ENCODE measurements at regions not wholly inside any gene's neighbourhood (a gene's known extent, or its start where the extent isn't known, plus 50 kb on each side); places are given as distances from the start of the nearest gene placed in this dataset.

DNA sequence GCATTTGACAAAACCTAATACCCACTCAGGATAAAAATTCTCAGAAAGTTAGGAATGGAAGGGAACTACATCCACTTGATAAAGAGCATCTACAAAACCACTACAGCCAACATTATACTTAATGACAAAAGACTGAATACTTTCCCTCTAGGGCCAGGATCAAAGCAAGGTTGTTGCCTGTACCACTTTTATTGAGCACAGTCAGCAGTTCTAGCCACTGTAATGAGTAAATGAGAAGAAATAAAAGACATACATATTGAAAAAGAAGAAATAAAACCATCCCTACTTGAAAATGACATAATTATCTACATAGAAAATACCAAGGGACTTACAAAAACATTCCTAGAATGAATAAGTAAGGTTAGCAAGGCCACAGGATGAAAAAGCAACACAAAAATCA, 194.8 kb upstream of the ZNF507 start:
- no peak overlapping the region for H3K4me2 ChIP-seq (ENCODE audit: low read length)
- peaks cover 6% of the 10 kb centered on the region; the same call in 1 of the 2 replicates for H3K9me3 ChIP-seq (ENCODE audit: control insufficient read depth, insufficient read depth, low read length)
- TF ChIP-seq EZH2phosphoT487 (IDR thresholded peaks at IDR 0.05; ENCODE audit: borderline replicate concordance, low read length) = no peak
- TF ChIP-seq, protein P1, sequence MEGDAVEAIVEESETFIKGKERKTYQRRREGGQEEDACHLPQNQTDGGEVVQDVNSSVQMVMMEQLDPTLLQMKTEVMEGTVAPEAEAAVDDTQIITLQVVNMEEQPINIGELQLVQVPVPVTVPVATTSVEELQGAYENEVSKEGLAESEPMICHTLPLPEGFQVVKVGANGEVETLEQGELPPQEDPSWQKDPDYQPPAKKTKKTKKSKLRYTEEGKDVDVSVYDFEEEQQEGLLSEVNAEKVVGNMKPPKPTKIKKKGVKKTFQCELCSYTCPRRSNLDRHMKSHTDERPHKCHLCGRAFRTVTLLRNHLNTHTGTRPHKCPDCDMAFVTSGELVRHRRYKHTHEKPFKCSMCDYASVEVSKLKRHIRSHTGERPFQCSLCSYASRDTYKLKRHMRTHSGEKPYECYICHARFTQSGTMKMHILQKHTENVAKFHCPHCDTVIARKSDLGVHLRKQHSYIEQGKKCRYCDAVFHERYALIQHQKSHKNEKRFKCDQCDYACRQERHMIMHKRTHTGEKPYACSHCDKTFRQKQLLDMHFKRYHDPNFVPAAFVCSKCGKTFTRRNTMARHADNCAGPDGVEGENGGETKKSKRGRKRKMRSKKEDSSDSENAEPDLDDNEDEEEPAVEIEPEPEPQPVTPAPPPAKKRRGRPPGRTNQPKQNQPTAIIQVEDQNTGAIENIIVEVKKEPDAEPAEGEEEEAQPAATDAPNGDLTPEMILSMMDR (IDR thresholded peaks at IDR 0.05; ENCODE audit: low read depth, low read length, poor library complexity, severe bottlenecking) = no peak
- H3K27ac ChIP-seq (ENCODE audit: low read depth, low read length) = no peak overlapping the region
- no peaks in the 10 kb centered on the region for H3K4me1 ChIP-seq (ENCODE audit: control insufficient read depth, low read length)
- no peaks in the 10 kb centered on the region for H3K27me3 ChIP-seq (ENCODE audit: control insufficient read depth, low read length)
- H3K79me2 ChIP-seq (ENCODE audit: control insufficient read depth, low read length) = no peaks in the 10 kb centered on the region
- H3F3A ChIP-seq (ENCODE audit: control insufficient read depth, insufficient read depth) = no peaks in the 10 kb centered on the region
- no peaks in the 10 kb centered on the region for H3K9me2 ChIP-seq (replicated peaks; ENCODE audit: control insufficient read depth, low read length)
- no peaks in the 10 kb centered on the region for H4K20me1 ChIP-seq (ENCODE audit: control insufficient read depth, insufficient read depth, low read depth, low read length)
- H3K36me3 ChIP-seq (ENCODE audit: control insufficient read depth, low read length) = no peaks in the 10 kb centered on the region
- no peak overlapping the region for H3K4me3 ChIP-seq (ENCODE audit: low read length)

DNA sequence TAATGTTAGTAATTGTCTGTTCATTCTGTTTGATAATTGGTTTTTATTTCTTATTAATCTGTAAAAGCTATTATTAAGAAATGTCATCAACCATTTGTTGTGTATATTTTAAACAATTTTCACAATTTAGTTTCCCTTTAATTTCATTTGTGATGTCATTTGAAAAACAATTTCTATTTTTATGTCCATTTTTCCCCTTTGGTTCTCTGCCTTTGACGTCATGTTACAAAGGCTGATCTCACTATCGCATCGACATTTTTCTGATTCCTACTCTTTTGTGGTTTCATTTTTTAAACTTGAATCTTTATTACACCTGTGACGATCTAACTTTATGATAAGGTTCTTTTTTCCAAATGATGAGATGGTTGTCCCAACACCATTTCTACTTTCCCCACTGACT, 191.0 kb upstream of the ZNF507 start:
- Histone ChIP-seq H3K4me2 (ENCODE audit: low read length) (no peak overlapping the region), H3K36me3 (ENCODE audit: control insufficient read depth, low read length) (no peaks in the 10 kb centered on the region), H4K20me1 (ENCODE audit: control insufficient read depth, insufficient read depth, low read depth, low read length) (no peaks in the 10 kb centered on the region), H3F3A (ENCODE audit: control insufficient read depth, insufficient read depth) (no peaks in the 10 kb centered on the region), H3K79me2 (ENCODE audit: control insufficient read depth, low read length) (no peaks in the 10 kb centered on the region), H3K9me2 (replicated peaks; ENCODE audit: control insufficient read depth, low read length) (no peaks in the 10 kb centered on the region), H3K27me3 (ENCODE audit: control insufficient read depth, low read length) (no peaks in the 10 kb centered on the region), H3K27ac (ENCODE audit: low read depth, low read length) (no peak overlapping the region), H3K4me3 (ENCODE audit: low read length) (no peak overlapping the region), H3K9me3 (ENCODE audit: control insufficient read depth, insufficient read depth, low read length) (no peaks in the 10 kb centered on the region), H3K4me1 (ENCODE audit: control insufficient read depth, low read length) (no peaks in the 10 kb centered on the region)
- TF ChIP-seq, protein P1 (IDR thresholded peaks at IDR 0.05; ENCODE audit: low read depth, low read length, poor library complexity, severe bottlenecking) = no peak
- no peak for TF ChIP-seq EZH2phosphoT487 (IDR thresholded peaks at IDR 0.05; ENCODE audit: borderline replicate concordance, low read length)

DNA sequence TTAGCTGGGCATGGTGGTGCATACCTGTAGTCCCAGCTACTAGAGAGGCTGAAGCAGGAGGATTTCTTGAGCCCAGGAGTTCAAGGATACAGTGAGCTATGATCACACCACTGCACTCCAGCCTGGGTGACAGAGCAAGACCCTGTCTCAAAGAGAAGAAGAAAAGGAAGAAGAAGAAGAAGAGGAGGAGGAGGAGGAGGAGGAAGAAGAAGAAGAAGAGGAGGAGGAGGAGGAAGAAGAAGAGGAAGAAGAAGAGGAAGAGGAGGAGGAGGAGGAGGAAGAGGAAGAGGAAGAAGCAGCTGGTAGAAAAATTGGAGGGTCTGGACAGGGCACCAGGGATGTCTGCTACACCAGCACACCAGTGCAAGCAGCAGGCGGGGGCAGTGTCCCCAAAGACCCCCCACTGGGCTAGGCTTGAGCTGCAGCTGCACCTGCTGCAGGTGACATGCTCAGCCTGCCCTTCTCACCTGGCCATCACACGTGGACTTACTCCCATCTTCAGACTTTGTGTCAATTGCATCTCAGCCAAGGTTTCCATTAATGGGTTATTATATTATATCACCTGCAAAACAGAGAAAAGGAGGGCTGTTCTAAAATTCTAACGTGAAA, 180.9 kb upstream of the ZNF507 start:
- Histone ChIP-seq H3K36me3 (ENCODE audit: control insufficient read depth, low read length) (no peaks in the 10 kb centered on the region), H3K4me2 (ENCODE audit: low read length) (no peak overlapping the region), H3K4me3 (ENCODE audit: low read length) (no peak overlapping the region), H3F3A (ENCODE audit: control insufficient read depth, insufficient read depth) (no peaks in the 10 kb centered on the region), H4K20me1 (ENCODE audit: control insufficient read depth, insufficient read depth, low read depth, low read length) (no peaks in the 10 kb centered on the region), H3K9me2 (replicated peaks; ENCODE audit: control insufficient read depth, low read length) (no peaks in the 10 kb centered on the region), H3K27me3 (ENCODE audit: control insufficient read depth, low read length) (no peaks in the 10 kb centered on the region), H3K9me3 (ENCODE audit: control insufficient read depth, insufficient read depth, low read length) (no peaks in the 10 kb centered on the region), H3K4me1 (ENCODE audit: control insufficient read depth, low read length) (no peaks in the 10 kb centered on the region), H3K27ac (ENCODE audit: low read depth, low read length) (no peak overlapping the region), H3K79me2 (ENCODE audit: control insufficient read depth, low read length) (no peaks in the 10 kb centered on the region)
- no peak for TF ChIP-seq EZH2phosphoT487 (IDR thresholded peaks at IDR 0.05; ENCODE audit: borderline replicate concordance, low read length)
- TF ChIP-seq, protein P1 (IDR thresholded peaks at IDR 0.05; ENCODE audit: low read depth, low read length, poor library complexity, severe bottlenecking) = no peak
